GM12878 (cell line): ENCODE measurements at regions not wholly inside any gene's neighbourhood (a gene's known extent, or its start where the extent isn't known, plus 50 kb on each side); places are given as distances from the start of the nearest gene placed in this dataset.

Experiments used
- ATAC-seq: fragments of 200-7000 bp; cut with Tn5 transposase; 3 replicates; pipeline ENCODE4 v1.9.1; 2020; ENCODE audit warnings: mild to moderate bottlenecking, moderate library complexity
- BruUV-seq: library from RNA; stranded (reverse); fragments of 400-500 nt; replicated peaks from 2 replicates; lab custom pipeline; 2021; lab: Mats Ljungman, UMichigan
- CTCF ChIA-PET: fragments of 300-600 bp; sonication (Branson Sonifier 250); formaldehyde crosslinking; extraction: SDS; loops from one replicate; lab custom pipeline; 2021; ENCODE audit warnings: inconsistent platforms; lab: Yijun Ruan, JAX
- POLR2A ChIA-PET: fragments of 350-600 bp; formaldehyde crosslinking; extraction: SDS; loops from one replicate; lab custom pipeline; 2021; ENCODE audit warnings: inconsistent platforms; lab: Charles Lee
- RAD21 ChIA-PET: fragments of 300-600 bp; sonication (Branson Sonifier 250); formaldehyde crosslinking; loops from one replicate; lab custom pipeline; 2023; ENCODE audit warnings: antibody characterized with exemption; ENCODE audit not compliant: unreplicated experiment; lab: Charles Lee
- SMC1A ChIA-PET: fragments of 300-600 bp; sonication (Branson Sonifier 250); formaldehyde crosslinking; loops from one replicate; lab custom pipeline; 2023; ENCODE audit not compliant: unreplicated experiment, uncharacterized antibody; lab: Charles Lee
- DNase-seq: peaks from one replicate; pipeline ENCODE4 v3.0.0-alpha.2; 2011; ENCODE audit warnings: low read depth, low spot score
- FAIRE-seq: peaks from 3 replicates; lab custom pipeline; 2011; peaks lifted over from hg19 to GRCh38; lab: Jason Lieb, UNC
- H2AFZ ChIP-seq: 2 replicates; pipeline ENCODE4 v1.6.0; 2011; ENCODE audit warnings: low read depth, low read length, control low read depth; ENCODE audit not compliant: control insufficient read depth
- H3K27ac ChIP-seq: 2 replicates; pipeline ENCODE4 v1.5.1; 2011; ENCODE audit warnings: control low read depth; ENCODE audit not compliant: control insufficient read depth, insufficient read depth
- H3K27me3 ChIP-seq, 2 experiments: replicated peaks in 1 of 2; 2 replicates each; pipeline versions ENCODE4 v1.6.0 to v1.6.1; 2011; ENCODE audit warnings: low read length in 1 of 2; ENCODE audit not compliant: control insufficient read depth in 2 of 2, insufficient read depth in 2 of 2
- H3K36me3 ChIP-seq, 2 experiments: 2 replicates each; pipeline ENCODE4 v1.5.1; 2011; ENCODE audit warnings: low read length in 1 of 2; ENCODE audit not compliant: control insufficient read depth in 2 of 2, insufficient read depth in 2 of 2
- H3K4me1 ChIP-seq: 2 replicates; pipeline ENCODE4 v1.6.1; 2011; ENCODE audit warnings: mild to moderate bottlenecking, low read length, moderate library complexity, mixed read lengths; ENCODE audit not compliant: control insufficient read depth, insufficient read depth
- H3K4me2 ChIP-seq: 2 replicates; pipeline ENCODE4 v1.6.0; 2011; ENCODE audit warnings: control low read depth; ENCODE audit not compliant: control insufficient read depth, insufficient read depth
- H3K4me3 ChIP-seq: fragments of 200-600 bp; sonication (generic); 2 replicates; pipeline ENCODE4 v1.5.1; 2016
- H3K79me2 ChIP-seq: 2 replicates; pipeline ENCODE4 v1.6.0; 2011; ENCODE audit warnings: low read length; ENCODE audit not compliant: control insufficient read depth, insufficient read depth
- H3K9ac ChIP-seq: 2 replicates; pipeline ENCODE4 v1.8.0; 2011; ENCODE audit warnings: low read length, control low read depth, mixed read lengths; ENCODE audit not compliant: control insufficient read depth, insufficient read depth
- H3K9me3 ChIP-seq: replicated peaks from 3 replicates; pipeline ENCODE4 v1.5.1; 2011; ENCODE audit warnings: mild to moderate bottlenecking, low read length; ENCODE audit not compliant: control insufficient read depth, insufficient read depth
- H4K20me1 ChIP-seq: 2 replicates; pipeline ENCODE4 v1.6.0; 2011; ENCODE audit not compliant: control insufficient read depth, insufficient read depth
- ATF3 ChIP-seq: IDR thresholded peaks from 2 replicates; pipeline ENCODE4 v1.6.1; 2011; ENCODE audit warnings: low read depth, mild to moderate bottlenecking, low read length, moderate library complexity, borderline replicate concordance; ENCODE audit errors: extremely low read depth
- CBX3 ChIP-seq: fragments of 200-600 bp; sonication (generic); IDR thresholded peaks from 2 replicates; pipeline ENCODE4 v1.6.1; 2016; ENCODE audit warnings: low read depth, borderline replicate concordance
- E2F4 ChIP-seq: IDR thresholded peaks from 2 replicates; pipeline ENCODE4 v1.6.1; 2012; ENCODE audit warnings: low read depth, low read length, improper control_type of control experiment
- ESRRA ChIP-seq: IDR thresholded peaks from 2 replicates; pipeline ENCODE4 v1.6.1; 2012; ENCODE audit warnings: mild to moderate bottlenecking, low read length, improper control_type of control experiment
- GATAD2B ChIP-seq: fragments of 450-650 bp; conservative IDR thresholded peaks from 2 replicates; pipeline ENCODE4 v1.6.1; 2017; ENCODE audit warnings: low read depth, mild to moderate bottlenecking, moderate library complexity
- LARP7 ChIP-seq: fragments of 450-650 bp; IDR thresholded peaks from 2 replicates; pipeline ENCODE4 v1.6.1; 2017; ENCODE audit warnings: mild to moderate bottlenecking
- NFYB ChIP-seq: IDR thresholded peaks from 2 replicates; pipeline ENCODE4 v1.6.1; 2011; ENCODE audit warnings: low read depth, mild to moderate bottlenecking, low read length, improper control_type of control experiment, moderate library complexity; ENCODE audit not compliant: insufficient read depth
- NRF1 ChIP-seq: conservative IDR thresholded peaks from 2 replicates; pipeline ENCODE4 v1.6.1; 2011; ENCODE audit warnings: mild to moderate bottlenecking, low read depth, low read length, improper control_type of control experiment
- PAX8 ChIP-seq: fragments of 450-650 bp; IDR thresholded peaks from 2 replicates; pipeline ENCODE4 v1.6.1; 2017; ENCODE audit warnings: mild to moderate bottlenecking, moderate library complexity
- PBX3 ChIP-seq: IDR thresholded peaks from 2 replicates; pipeline ENCODE4 v1.6.1; 2011; ENCODE audit warnings: mild to moderate bottlenecking, low read depth, low read length, moderate library complexity; ENCODE audit not compliant: insufficient replicate concordance
- PKNOX1 ChIP-seq: fragments of 450-650 bp; IDR thresholded peaks from 2 replicates; pipeline ENCODE4 v1.6.1; 2016; ENCODE audit warnings: mild to moderate bottlenecking
- POLR2AphosphoS2 ChIP-seq: IDR thresholded peaks from 2 replicates; pipeline ENCODE4 v1.6.1; 2011; ENCODE audit warnings: low read depth, mild to moderate bottlenecking, low read length, improper control_type of control experiment, moderate library complexity
- PRDM15 ChIP-seq: fragments of 450-650 bp; formaldehyde crosslinking; IDR thresholded peaks from 2 replicates; pipeline ENCODE4 v1.4.0; 2020; ENCODE audit warnings: mild to moderate bottlenecking, moderate library complexity
- RELA ChIP-seq: fragments of 450-650 bp; IDR thresholded peaks from 2 replicates; pipeline ENCODE4 v1.8.0; 2014; ENCODE audit warnings: borderline replicate concordance; ENCODE audit not compliant: partially characterized antibody
- STAT3 ChIP-seq: IDR thresholded peaks from 2 replicates; pipeline ENCODE4 v1.6.1; 2011; ENCODE audit warnings: low read depth, low read length, improper control_type of control experiment
- SUZ12 ChIP-seq: fragments of 200-600 bp; sonication (generic); IDR thresholded peaks from one replicate; pipeline ENCODE4 v1.6.1; 2018; ENCODE audit warnings: antibody characterized with exemption, mild to moderate bottlenecking; ENCODE audit not compliant: unreplicated experiment
- WGBS: methylation state at CpG from one replicate; pipeline ENCODE4 v1.1.6; 2016; ENCODE audit warnings: low lambda C conversion rate; ENCODE audit not compliant: insufficient replicate concordance, insufficient coverage; ENCODE audit errors: missing lambda C conversion rate; 5-methylcytosine and 5-hydroxymethylcytosine counted together
- in situ Hi-C: fragments of 300-500 bp; cut with MboI; formaldehyde crosslinking; loops from 9 replicates; pipeline ENCODE4 v1.14.3; 2018; ENCODE audit warnings: mixed read lengths
- intact Hi-C: fragments of 100-400 bp; cut with micrococcal nuclease; formaldehyde crosslinking; loops from one replicate; pipeline ENCODE4 v1.14.2; 2022; ENCODE audit not compliant: unreplicated experiment

GRCh38 chr11:45385423-45385822 lies 99.3 kb upstream of the SYT13 start:
- ChIA-PET CTCF (interaction anchor here (0.6 kb wide), 1 partner anchor 386 kb away, joined by 3 read pairs; no protein-coding TSS in a partner anchor), POLR2A (no interaction called here), RAD21 (no interaction called here), SMC1A (interaction anchor here (0.6 kb wide), 1 partner anchor 47 kb away, joined by 4 read pairs; no protein-coding TSS in a partner anchor)
- Histone ChIP-seq H3K27ac (no peak overlapping the region), H3K4me2 (no peak overlapping the region), H4K20me1 (no peaks in the 10 kb centered on the region), H2AFZ (no peak overlapping the region), H3K4me1 (no peaks in the 10 kb centered on the region), H3K27me3 (no peaks in the 10 kb centered on the region; a peak in 2 of 4 replicates), H3K36me3 (no peaks in the 10 kb centered on the region), H3K79me2 (no peaks in the 10 kb centered on the region), H3K4me3 (no peak overlapping the region), H3K9ac (no peak overlapping the region), H3K9me3 (no peaks in the 10 kb centered on the region)
- DNase-seq = no peak
- ATAC-seq = no peak
- no peak for FAIRE-seq
- intact Hi-C loops = no loop called here
- WGBS = 7% methylated on average over 9 of the region's 9 CpGs
- BruUV-seq = no TSS peak
- in situ Hi-C loops = no loop called here
- no peak for TF ChIP-seq E2F4
- TF ChIP-seq PRDM15 (CRISPR knock-in tag) = no peak
- no peak for TF ChIP-seq NRF1
- TF ChIP-seq PAX8 = no peak
- no peak for TF ChIP-seq GATAD2B
- TF ChIP-seq ESRRA = no peak
- TF ChIP-seq NFYB = no peak
- no peak for TF ChIP-seq PBX3
- TF ChIP-seq SUZ12 = no peak
- no peak for TF ChIP-seq LARP7
- TF ChIP-seq RELA = no peak
- TF ChIP-seq POLR2AphosphoS2 = no peak
- TF ChIP-seq ATF3 = no peak
- no peak for TF ChIP-seq PKNOX1
- no peak for TF ChIP-seq STAT3
- TF ChIP-seq CBX3 = no peak
